ENCODE measurements at regions not wholly inside any gene's neighbourhood (a gene's known extent, or its start where the extent isn't known, plus 50 kb on each side); places are given as distances from the start of the nearest gene placed in this dataset.

GRCh38 chr3:180829409-180830405 is 82.8 kb upstream of the FXR1 start:
- peak; percentile 19 for DNase-seq (ENCODE audit: low read depth)

GRCh38 chr3:180835501-180835900 is 77.0 kb upstream of the FXR1 start:
- no peak for DNase-seq (ENCODE audit: low read depth)

GRCh38 chr3:180836766-180837165 is 75.7 kb upstream of the FXR1 start:
- no peak for DNase-seq (ENCODE audit: low read depth)

- DNase-seq (ENCODE audit: low read depth): no peak
Measured at GRCh38 chr3:180854887-180855286, 57.6 kb upstream of the FXR1 start.

- no peak for DNase-seq (ENCODE audit: low read depth)
Measured at GRCh38 chr3:180855364-180855763, 57.1 kb upstream of the FXR1 start.

GRCh38 chr3:180855956-180856355 is 56.5 kb upstream of the FXR1 start:
- DNase-seq (ENCODE audit: low read depth): no peak

- DNase-seq (ENCODE audit: low read depth): no peak
Measured at GRCh38 chr3:180860180-180860858, 52.2 kb upstream of the FXR1 start.
